H1 (cell line): ENCODE measurements at regions not wholly inside any gene's neighbourhood (a gene's known extent, or its start where the extent isn't known, plus 50 kb on each side); places are given as distances from the start of the nearest gene placed in this dataset.

Source experiments
- MAFK ChIP-seq: IDR thresholded peaks from 2 replicates; pipeline ENCODE4 v1.6.1; 2012; ENCODE audit warnings: low read depth, mild to moderate bottlenecking, improper control_type of control experiment, low read length
- SUZ12 ChIP-seq: fragments of 200-600 bp; sonication (generic); IDR thresholded peaks from 2 replicates; pipeline ENCODE4 v1.6.1; 2012; ENCODE audit warnings: mild to moderate bottlenecking, inconsistent platforms, low read length, moderate library complexity, mixed read lengths

GRCh38 chr1:64387389-64388285, 82.3 kb upstream of the CACHD1 start (continued):
- TF ChIP-seq SUZ12, result no peak
- TF ChIP-seq MAFK, result no peak
